ENCODE measurements at regions not wholly inside any gene's neighbourhood (a gene's known extent, or its start where the extent isn't known, plus 50 kb on each side); places are given as distances from the start of the nearest gene placed in this dataset.

DNA sequence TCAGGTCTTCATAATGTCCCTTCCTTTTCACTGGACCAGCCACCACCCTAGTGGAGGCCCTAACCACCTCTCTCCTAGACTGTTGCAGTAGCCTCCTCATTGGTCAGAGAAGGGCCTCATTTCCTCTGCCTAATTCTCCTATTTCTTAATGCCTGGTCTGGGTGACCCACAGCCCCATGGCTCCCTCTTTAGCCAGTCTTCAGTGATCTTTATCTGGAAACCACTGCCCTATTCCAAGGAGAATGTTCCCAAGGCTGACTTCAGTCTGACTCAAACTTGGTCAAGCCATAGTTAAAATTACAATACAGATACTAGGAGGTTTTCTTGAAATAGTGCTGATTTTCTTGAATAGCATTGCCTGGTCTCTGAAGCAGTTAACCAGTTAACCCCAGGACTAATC, 53.6 kb upstream of the PRPS1 start:
- TF ChIP-seq BHLHE40 (IDR thresholded peaks at IDR 0.05; ENCODE audit: borderline replicate concordance) (no peak), TARDBP (IDR thresholded peaks at IDR 0.05) (no peak), HDGF (IDR thresholded peaks at IDR 0.05; ENCODE audit: borderline replicate concordance) (no peak), ZNF384 (IDR thresholded peaks at IDR 0.05) (no peak), FOXM1 (IDR thresholded peaks at IDR 0.05; ENCODE audit: borderline replicate concordance) (no peak), ELF4 (IDR thresholded peaks at IDR 0.05) (no peak), L3MBTL2 (conservative IDR thresholded peaks at IDR 0.05) (no peak), NFRKB (IDR thresholded peaks at IDR 0.05) (no peak)

Data from HEK293T (cell line).